ENCODE measurements at regions not wholly inside any gene's neighbourhood (a gene's known extent, or its start where the extent isn't known, plus 50 kb on each side); places are given as distances from the start of the nearest gene placed in this dataset.

GRCh38 chr9:38486837-38487236, 62.6 kb upstream of the IGFBPL1 start:
- TF ChIP-seq NR2C2 (IDR thresholded peaks at IDR 0.05; ENCODE audit: borderline replicate concordance, control insufficient read depth, insufficient read length, low read depth) (no peak), CTCF (IDR thresholded peaks at IDR 0.05 in 2 of 3, conservative IDR thresholded peaks at IDR 0.05 in 1 of 3; ENCODE audit: control insufficient read depth in 2 of 3, extremely low read depth in 1 of 3, insufficient read depth in 1 of 3, low read depth in 3 of 3, low read length in 3 of 3) (no peak), POLR2A (IDR thresholded peaks at IDR 0.05; ENCODE audit: low read depth, low read length) (no peak), SUZ12 (IDR thresholded peaks at IDR 0.05; ENCODE audit: unreplicated experiment) (no peak), SPI1 (IDR thresholded peaks at IDR 0.05; ENCODE audit: borderline replicate concordance, insufficient read depth, low read depth, low read length) (no peak)

Measured in GM12878 (cell line).